ENCODE measurements at regions not wholly inside any gene's neighbourhood (a gene's known extent, or its start where the extent isn't known, plus 50 kb on each side); places are given as distances from the start of the nearest gene placed in this dataset.

- TF ChIP-seq MXI1 (conservative IDR thresholded peaks at IDR 0.05; ENCODE audit: poor library complexity, severe bottlenecking) (no peak), CTCF (IDR thresholded peaks at IDR 0.05; ENCODE audit: poor library complexity, severe bottlenecking) (no peak)
Observed at GRCh38 chr2:139162957-139163356, 382.8 kb upstream of the NXPH2 start.
